ENCODE measurements at regions not wholly inside any gene's neighbourhood (a gene's known extent, or its start where the extent isn't known, plus 50 kb on each side); places are given as distances from the start of the nearest gene placed in this dataset.
A peak's percentile ranks its signal among the peaks of the same experiment; 100 is the strongest.

- H3K4me2 ChIP-seq = no peak overlapping the region
- no peak for TF ChIP-seq Cebpa-rat (IDR thresholded peaks at IDR 0.05)
- H3K9me3 ChIP-seq (replicated peaks in 1 of 11) = peaks cover 0 to 6% (median 0%) of the 10 kb centered on the region in 11 experiments; a peak in 1 of 22 replicates
- H4K20me1 ChIP-seq = no peaks in the 10 kb centered on the region
- H3K27me3 ChIP-seq = no peaks in the 10 kb centered on the region
- H3K27ac ChIP-seq = no peak overlapping the region
- no peak overlapping the region for H3K9ac ChIP-seq
- no peaks in the 10 kb centered on the region for H3K36me3 ChIP-seq
- no peak overlapping the region for H3K4me3 ChIP-seq
- H3K4me1 ChIP-seq = no peaks in the 10 kb centered on the region
Observed at GRCh38 chr11:121841487-121842191, 274.4 kb downstream of the BLID start.

DNA sequence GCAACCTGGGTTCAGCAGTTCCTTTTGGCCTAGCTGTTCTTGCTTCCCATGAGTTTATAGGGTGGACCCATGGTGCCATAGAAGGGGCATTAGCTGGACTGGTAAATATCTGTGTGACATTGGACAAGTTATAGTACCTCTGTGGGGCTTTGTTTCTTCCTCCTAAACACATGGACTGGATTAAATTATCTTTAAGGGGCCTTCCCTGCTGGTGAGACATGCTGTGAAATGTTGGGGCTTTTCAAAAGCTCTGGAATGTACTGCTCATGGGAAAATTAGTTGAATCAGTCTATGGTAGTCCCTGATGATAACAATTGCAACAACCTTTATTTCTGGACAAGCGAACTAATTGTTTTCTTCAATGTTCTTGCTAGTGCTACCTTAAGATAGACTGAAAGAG, 276.2 kb downstream of the BLID start:
- H3K9me3 ChIP-seq (replicated peaks in 1 of 11) = peaks cover 0 to 9% (median 0%) of the 10 kb centered on the region in 11 experiments; a peak in 2 of 22 replicates
- no peak overlapping the region for H3K4me3 ChIP-seq
- H3K9ac ChIP-seq = no peak overlapping the region
- no peak for TF ChIP-seq Cebpa-rat (IDR thresholded peaks at IDR 0.05)
- H3K4me2 ChIP-seq = no peak overlapping the region
- no peaks in the 10 kb centered on the region for H3K4me1 ChIP-seq
- no peak overlapping the region for H3K27ac ChIP-seq
- H3K36me3 ChIP-seq = no peaks in the 10 kb centered on the region
- no peaks in the 10 kb centered on the region for H4K20me1 ChIP-seq
- H3K27me3 ChIP-seq = no peaks in the 10 kb centered on the region

DNA sequence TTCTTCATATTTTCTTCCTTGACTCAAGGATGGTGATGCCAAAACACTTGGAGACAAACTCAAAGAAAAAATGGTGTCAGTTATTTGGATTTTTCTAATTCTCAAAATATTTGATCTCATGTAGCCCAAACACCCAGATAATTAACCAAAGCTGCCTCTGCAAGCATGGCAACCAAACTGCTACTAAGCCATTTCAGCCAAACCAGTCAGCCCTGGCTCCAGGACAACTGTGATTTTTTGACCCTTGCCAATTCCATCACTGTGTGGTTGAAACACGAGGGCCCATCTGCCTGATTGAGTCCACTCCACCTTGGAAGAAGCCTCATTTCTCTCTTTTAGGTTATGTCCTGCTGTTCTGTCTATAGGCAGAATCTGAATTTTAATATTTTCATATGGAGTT, 277.4 kb downstream of the BLID start:
- no peak for TF ChIP-seq Cebpa-rat (IDR thresholded peaks at IDR 0.05)
- Histone ChIP-seq H3K4me1 (no peaks in the 10 kb centered on the region), H3K4me3 (no peak overlapping the region), H3K27ac (no peak overlapping the region), H3K9me3 (replicated peaks in 1 of 11) (peaks cover 5 to 21% (median 8%) of the 10 kb centered on the region in 11 experiments; a peak in 20 of 22 replicates), H3K36me3 (no peaks in the 10 kb centered on the region), H3K9ac (no peak overlapping the region), H3K27me3 (no peaks in the 10 kb centered on the region), H3K4me2 (no peak overlapping the region), H4K20me1 (no peaks in the 10 kb centered on the region)

- no peak overlapping the region for H3K4me3 ChIP-seq
- no peak overlapping the region for H3K4me2 ChIP-seq
- H3K36me3 ChIP-seq = no peaks in the 10 kb centered on the region
- TF ChIP-seq Cebpa-rat (IDR thresholded peaks at IDR 0.05) = no peak
- no peak overlapping the region for H3K9ac ChIP-seq
- H3K4me1 ChIP-seq = peaks cover 0 to 10% (median 5%) of the 10 kb centered on the region in 10 experiments; a peak in 9 of 20 replicates
- H3K9me3 ChIP-seq (replicated peaks in 1 of 11) = peaks cover 15 to 41% (median 24%) of the 10 kb centered on the region in 11 experiments
- no peak overlapping the region for H3K27ac ChIP-seq
- H3K27me3 ChIP-seq = no peaks in the 10 kb centered on the region
- H4K20me1 ChIP-seq = no peaks in the 10 kb centered on the region
Observed at GRCh38 chr11:121833970-121834369, 282.0 kb downstream of the BLID start.

DNA sequence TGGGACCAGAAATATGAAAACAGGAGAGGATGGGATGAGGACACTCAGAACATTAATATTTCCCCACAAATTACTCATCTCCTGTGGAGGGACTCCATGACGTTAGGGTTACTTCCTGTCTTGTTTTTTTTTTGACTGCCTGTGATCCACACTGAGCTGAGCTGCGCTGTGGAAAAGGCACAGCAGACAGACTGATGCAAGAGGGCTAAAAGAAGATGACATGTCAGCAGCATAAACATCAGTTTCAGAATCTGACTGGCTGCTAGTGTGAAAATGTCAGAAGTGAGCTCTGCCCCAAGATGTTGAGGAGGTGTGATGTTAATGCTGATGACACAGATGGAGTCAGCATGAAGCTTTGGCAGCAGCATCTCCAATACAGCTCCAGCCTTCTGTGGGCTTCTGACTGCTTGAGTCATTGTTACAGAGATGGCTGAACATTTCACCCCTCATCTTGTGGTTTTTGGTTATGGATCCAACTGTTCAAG, 286.8 kb downstream of the BLID start:
- Histone ChIP-seq H3K4me3 (no peak overlapping the region), H3K4me1 (peaks cover 0 to 16% (median 8%) of the 10 kb centered on the region in 10 experiments; a peak in 9 of 20 replicates), H3K27ac (peak overlapping the region in 2 of 11 experiments; percentile 19 to 46; a peak in 3 of 22 replicates), H4K20me1 (no peaks in the 10 kb centered on the region), H3K9ac (peak overlapping the region in 1 of 11 experiments; percentile 25; a peak in 1 of 22 replicates), H3K27me3 (no peaks in the 10 kb centered on the region), H3K9me3 (replicated peaks in 1 of 11) (peaks cover 15 to 27% (median 20%) of the 10 kb centered on the region in 11 experiments), H3K36me3 (no peaks in the 10 kb centered on the region), H3K4me2 (peak overlapping the region in 8 of 11 experiments; percentile 2 to 55 (median 34); a peak in 12 of 22 replicates)
- no peak for TF ChIP-seq Cebpa-rat (IDR thresholded peaks at IDR 0.05)

- no peaks in the 10 kb centered on the region for H3K36me3 ChIP-seq
- H3K27me3 ChIP-seq = no peaks in the 10 kb centered on the region
- H3K4me3 ChIP-seq = no peak overlapping the region
- H3K4me1 ChIP-seq = no peaks in the 10 kb centered on the region
- no peak overlapping the region for H3K9ac ChIP-seq
- peaks cover 19 to 27% (median 21%) of the 10 kb centered on the region in 11 experiments for H3K9me3 ChIP-seq (replicated peaks in 1 of 11)
- H3K4me2 ChIP-seq = no peak overlapping the region
- no peak for TF ChIP-seq Cebpa-rat (IDR thresholded peaks at IDR 0.05)
- no peak overlapping the region for H3K27ac ChIP-seq
- no peaks in the 10 kb centered on the region for H4K20me1 ChIP-seq
Observed at GRCh38 chr11:121814962-121815361, 301.1 kb downstream of the BLID start.

- Histone ChIP-seq H3K9me3 (replicated peaks in 1 of 11) (peaks cover 19 to 27% (median 21%) of the 10 kb centered on the region in 11 experiments), H3K27me3 (no peaks in the 10 kb centered on the region), H3K4me2 (no peak overlapping the region), H3K9ac (no peak overlapping the region), H4K20me1 (no peaks in the 10 kb centered on the region), H3K4me1 (no peaks in the 10 kb centered on the region), H3K27ac (no peak overlapping the region), H3K4me3 (no peak overlapping the region), H3K36me3 (no peaks in the 10 kb centered on the region)
- no peak for TF ChIP-seq Cebpa-rat (IDR thresholded peaks at IDR 0.05)
Observed at GRCh38 chr11:121814296-121814695, 301.7 kb downstream of the BLID start.

DNA sequence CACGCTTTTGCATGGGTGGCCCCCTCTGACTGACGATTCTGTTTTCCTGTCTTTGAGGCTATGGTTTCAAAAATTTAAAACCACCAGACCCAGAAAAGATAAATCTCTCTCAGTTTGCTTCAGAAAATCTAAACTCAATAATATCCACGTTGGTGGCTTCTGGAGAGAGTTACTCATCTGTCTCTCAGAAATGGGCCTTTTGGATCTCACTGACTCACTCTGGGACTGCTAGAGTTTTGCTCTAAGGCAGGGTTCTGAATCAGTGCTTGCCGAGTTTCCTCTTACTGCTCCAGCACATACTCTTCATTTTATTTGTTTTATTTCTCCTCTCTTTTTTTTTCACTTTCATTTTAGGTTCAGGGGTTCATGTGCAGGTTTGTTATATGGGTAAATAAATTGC, 305.7 kb downstream of the BLID start:
- H3K36me3 ChIP-seq = no peaks in the 10 kb centered on the region
- H4K20me1 ChIP-seq = no peaks in the 10 kb centered on the region
- H3K9ac ChIP-seq = no peak overlapping the region
- H3K4me2 ChIP-seq = no peak overlapping the region
- H3K4me1 ChIP-seq = no peaks in the 10 kb centered on the region
- TF ChIP-seq Cebpa-rat (IDR thresholded peaks at IDR 0.05) = no peak
- H3K27ac ChIP-seq = no peak overlapping the region
- H3K4me3 ChIP-seq = no peak overlapping the region
- peaks cover 19 to 27% (median 21%) of the 10 kb centered on the region in 11 experiments for H3K9me3 ChIP-seq (replicated peaks in 1 of 11)
- H3K27me3 ChIP-seq = no peaks in the 10 kb centered on the region

DNA sequence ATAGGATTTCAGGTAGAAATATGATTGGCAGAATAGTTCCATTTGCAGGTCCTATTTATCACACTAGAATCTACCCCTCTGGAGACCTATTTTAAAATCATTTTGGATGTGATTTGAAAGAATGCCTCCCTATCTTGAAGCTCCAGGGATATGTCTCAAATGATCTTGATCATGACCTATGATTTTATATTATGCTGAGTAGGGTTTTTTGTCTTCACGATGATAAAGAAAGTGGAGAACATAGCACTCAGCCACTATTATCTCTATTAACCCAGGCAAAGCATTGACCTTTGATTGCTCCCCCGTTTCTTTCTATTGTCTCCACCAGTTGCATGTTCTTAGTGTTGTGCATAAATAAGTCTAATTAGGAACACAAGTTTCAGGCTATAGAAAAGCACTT, 307.9 kb downstream of the BLID start:
- Histone ChIP-seq H3K27me3 (no peaks in the 10 kb centered on the region), H3K9me3 (replicated peaks in 1 of 11) (peaks cover 14 to 18% (median 16%) of the 10 kb centered on the region in 11 experiments), H3K36me3 (no peaks in the 10 kb centered on the region), H3K4me1 (peaks cover 0 to 5% (median 0%) of the 10 kb centered on the region in 10 experiments; a peak in 2 of 20 replicates), H3K4me3 (no peak overlapping the region), H3K9ac (no peak overlapping the region), H4K20me1 (no peaks in the 10 kb centered on the region), H3K4me2 (no peak overlapping the region), H3K27ac (no peak overlapping the region)
- no peak for TF ChIP-seq Cebpa-rat (IDR thresholded peaks at IDR 0.05)

- no peaks in the 10 kb centered on the region for H3K36me3 ChIP-seq
- no peak overlapping the region for H3K4me2 ChIP-seq
- H3K27me3 ChIP-seq = no peaks in the 10 kb centered on the region
- no peak overlapping the region for H3K4me3 ChIP-seq
- no peak overlapping the region for H3K9ac ChIP-seq
- no peaks in the 10 kb centered on the region for H4K20me1 ChIP-seq
- peaks cover 4 to 10% (median 6%) of the 10 kb centered on the region in 11 experiments; a peak in 19 of 22 replicates for H3K9me3 ChIP-seq (replicated peaks in 1 of 11)
- peaks cover 0 to 10% (median 0%) of the 10 kb centered on the region in 10 experiments; a peak in 2 of 20 replicates for H3K4me1 ChIP-seq
- no peak for TF ChIP-seq Cebpa-rat (IDR thresholded peaks at IDR 0.05)
- H3K27ac ChIP-seq = no peak overlapping the region
Observed at GRCh38 chr11:121807051-121807450, 309.0 kb downstream of the BLID start.

All from BLaER1 treated with 17β-estradiol and CSF1 and Interleukin-3, amounts not matched to agents 10 nM and 100 nM (cell line).